Esophagus (tissue), 2 donors: ENCODE measurements at regions not wholly inside any gene's neighbourhood (a gene's known extent, or its start where the extent isn't known, plus 50 kb on each side); places are given as distances from the start of the nearest gene placed in this dataset.

ENCODE experiments used
- H3K27ac ChIP-seq, 2 donors: one replicate each; pipeline ENCODE4 v1.5.1; 2013; ENCODE audit warnings: low read depth in 2 of 2, mild to moderate bottlenecking in 2 of 2, inconsistent platforms in 1 of 2, low read length in 1 of 2, moderate library complexity in 1 of 2
- H3K27me3 ChIP-seq, 2 donors: one replicate each; pipeline ENCODE4 v1.6.1; 2013; ENCODE audit warnings: low read length in 2 of 2, control low read depth in 1 of 2, mild to moderate bottlenecking in 1 of 2; ENCODE audit not compliant: insufficient read depth in 2 of 2, control insufficient read depth in 1 of 2
- H3K36me3 ChIP-seq, 2 donors: one replicate each; pipeline ENCODE4 v1.6.1; 2013; ENCODE audit warnings: low read length in 1 of 2; ENCODE audit not compliant: control insufficient read depth in 2 of 2, insufficient read depth in 2 of 2
- H3K4me1 ChIP-seq, 2 donors: one replicate each; pipeline ENCODE4 v1.6.1; 2013; ENCODE audit warnings: low read length in 1 of 2; ENCODE audit not compliant: control insufficient read depth in 2 of 2, insufficient read depth in 2 of 2
- H3K4me3 ChIP-seq, 2 donors: one replicate each; pipeline ENCODE4 v1.5.1; 2013; ENCODE audit warnings: low read length in 2 of 2, mild to moderate bottlenecking in 2 of 2, low read depth in 1 of 2, moderate library complexity in 1 of 2
- H3K9me3 ChIP-seq, 2 donors: one replicate each; pipeline ENCODE4 v1.6.1; 2013; ENCODE audit warnings: mild to moderate bottlenecking in 2 of 2, low read depth in 1 of 2, low read length in 1 of 2, moderate library complexity in 1 of 2; ENCODE audit not compliant: control insufficient read depth in 2 of 2, insufficient read depth in 1 of 2
- WGBS, 2 donors: extraction: QIAGEN DNeasy Blood & Tissue Kit; methylation state at CpG; one replicate each; pipeline ENCODE4 v1.1.7; 2013; 5-methylcytosine and 5-hydroxymethylcytosine counted together
- donor health status: healthy with polysubstance abuse.
- donor health status: Bipolar disorder and iron deficiency.

DNA sequence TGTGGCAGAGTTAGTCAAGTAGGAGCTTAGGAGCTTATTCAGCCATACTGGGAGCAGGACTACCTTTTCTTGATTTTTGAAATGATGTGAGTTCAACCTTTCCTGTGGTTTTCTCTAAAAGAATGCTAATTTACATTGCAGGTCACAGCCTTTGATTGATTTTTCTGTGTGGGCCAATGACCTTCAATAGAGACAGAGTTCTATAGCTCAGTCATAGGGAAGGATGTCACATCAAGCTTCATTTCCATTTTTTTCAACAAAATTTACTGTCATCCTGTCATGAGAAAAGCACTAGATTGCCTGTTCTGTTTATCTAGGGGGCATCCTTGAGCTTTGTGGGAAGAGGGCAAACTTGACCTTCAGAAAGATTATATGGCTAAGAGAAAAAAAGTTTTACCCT, 448.7 kb downstream of the MID1IP1 start:
- Histone ChIP-seq H3K4me3 (no peak overlapping the region), H3K36me3 (no peaks in the 10 kb centered on the region), H3K27ac (no peak overlapping the region), H3K4me1 (no peaks in the 10 kb centered on the region), H3K9me3 (no peaks in the 10 kb centered on the region), H3K27me3 (no peaks in the 10 kb centered on the region)

DNA sequence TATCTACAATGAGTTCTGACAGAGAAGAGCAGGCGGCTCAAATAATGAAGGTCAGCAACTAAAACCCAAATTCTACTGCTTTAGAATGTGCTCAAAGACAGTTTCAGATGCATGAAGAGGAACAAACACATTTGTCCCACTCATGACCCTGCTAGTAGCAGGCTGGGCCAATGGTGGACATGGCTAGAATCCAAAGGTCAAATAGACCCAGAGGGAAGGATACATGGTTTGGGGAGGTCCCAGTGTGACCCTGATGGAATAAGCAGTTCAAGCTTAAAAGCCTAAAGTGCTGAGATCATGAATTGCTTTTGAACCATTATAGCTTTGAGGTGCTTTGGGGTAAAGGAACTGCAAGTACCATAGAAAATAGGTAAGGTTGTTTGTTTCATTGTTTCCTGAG, 450.7 kb downstream of the MID1IP1 start:
- Histone ChIP-seq H3K27me3 (no peaks in the 10 kb centered on the region), H3K4me1 (no peaks in the 10 kb centered on the region)
- 76 to 94% methylated on average over 1 of the region's 1 CpG for WGBS, 2 donors

DNA sequence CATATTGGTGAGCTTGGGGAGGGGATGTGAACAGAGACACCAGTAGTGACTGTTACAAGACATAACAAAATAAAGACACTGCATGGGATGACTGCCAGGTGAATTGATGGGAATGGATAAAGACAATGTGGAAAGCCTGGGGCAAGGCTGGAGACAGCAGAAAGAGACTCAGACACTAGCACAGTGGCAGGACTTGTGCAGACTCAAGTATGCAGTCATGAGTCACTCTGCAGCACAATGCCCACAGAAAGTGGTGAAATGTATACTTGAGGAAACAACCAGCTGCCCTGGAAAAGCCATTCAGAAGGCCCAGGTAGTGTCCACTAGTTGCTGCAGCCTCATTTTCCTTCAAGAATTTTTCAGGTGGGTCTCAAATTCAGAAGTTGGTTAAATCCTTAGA, 452.3 kb downstream of the MID1IP1 start:
- Histone ChIP-seq H3K4me3 (no peak overlapping the region), H3K9me3 (no peaks in the 10 kb centered on the region), H3K4me1 (no peaks in the 10 kb centered on the region), H3K36me3 (no peaks in the 10 kb centered on the region), H3K27me3 (no peaks in the 10 kb centered on the region), H3K27ac (no peak overlapping the region)

More for the DNA sequence above, 450.7 kb downstream of the MID1IP1 start:
- Histone ChIP-seq H3K36me3 (no peaks in the 10 kb centered on the region), H3K27ac (no peak overlapping the region), H3K4me3 (no peak overlapping the region), H3K9me3 (no peaks in the 10 kb centered on the region)

DNA sequence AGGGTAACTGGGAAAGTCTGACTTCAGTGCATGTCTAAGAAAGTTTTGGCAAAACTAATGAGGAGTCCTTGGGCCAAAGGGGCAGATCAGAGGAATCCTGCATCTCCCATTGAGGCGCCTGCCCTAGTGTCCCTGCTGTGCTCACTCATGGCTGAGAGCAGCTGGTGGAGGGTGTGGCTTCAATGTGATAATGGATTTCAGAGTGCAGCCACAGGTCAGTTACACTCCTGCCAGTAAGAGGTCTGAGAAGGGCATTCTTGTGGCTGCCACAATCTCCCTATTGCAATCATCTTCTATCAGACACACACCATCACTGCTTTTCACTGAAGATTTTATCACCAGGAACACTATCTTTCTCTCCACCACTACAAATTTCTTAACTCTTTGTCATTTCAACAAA, 457.1 kb downstream of the MID1IP1 start:
- no peaks in the 10 kb centered on the region for H3K36me3 ChIP-seq
- no peaks in the 10 kb centered on the region for H3K27me3 ChIP-seq
- H3K9me3 ChIP-seq, result no peaks in the 10 kb centered on the region
- 82 to 93% methylated on average over 1 of the region's 1 CpG for WGBS, 2 donors
- no peak overlapping the region for H3K4me3 ChIP-seq
- H3K4me1 ChIP-seq, result no peaks in the 10 kb centered on the region
- no peak overlapping the region for H3K27ac ChIP-seq

DNA sequence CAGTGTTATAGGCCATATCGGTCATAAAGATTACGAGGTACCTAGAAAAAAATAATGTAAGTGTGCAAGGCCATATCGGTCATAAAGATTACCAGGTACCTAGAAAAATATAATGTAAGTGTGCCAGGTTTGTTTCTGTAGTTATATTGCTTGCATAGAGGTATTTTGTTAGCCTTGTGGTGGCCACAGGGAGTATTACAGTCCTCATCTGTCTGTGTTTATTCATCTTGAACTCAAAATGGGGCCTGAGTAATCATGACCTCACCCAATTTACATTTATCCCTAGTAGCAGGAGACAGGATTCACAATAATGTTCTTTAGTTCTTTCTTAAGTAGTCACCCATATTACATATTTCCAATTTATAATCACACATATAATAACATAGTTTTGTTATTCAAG, 459.7 kb downstream of the MID1IP1 start:
- Histone ChIP-seq H3K27ac (no peak overlapping the region), H3K4me1 (no peaks in the 10 kb centered on the region), H3K27me3 (no peaks in the 10 kb centered on the region), H3K9me3 (no peaks in the 10 kb centered on the region), H3K36me3 (no peaks in the 10 kb centered on the region), H3K4me3 (no peak overlapping the region)
- WGBS, 2 donors, result 80 to 95% methylated on average over 3 of the region's 3 CpGs

DNA sequence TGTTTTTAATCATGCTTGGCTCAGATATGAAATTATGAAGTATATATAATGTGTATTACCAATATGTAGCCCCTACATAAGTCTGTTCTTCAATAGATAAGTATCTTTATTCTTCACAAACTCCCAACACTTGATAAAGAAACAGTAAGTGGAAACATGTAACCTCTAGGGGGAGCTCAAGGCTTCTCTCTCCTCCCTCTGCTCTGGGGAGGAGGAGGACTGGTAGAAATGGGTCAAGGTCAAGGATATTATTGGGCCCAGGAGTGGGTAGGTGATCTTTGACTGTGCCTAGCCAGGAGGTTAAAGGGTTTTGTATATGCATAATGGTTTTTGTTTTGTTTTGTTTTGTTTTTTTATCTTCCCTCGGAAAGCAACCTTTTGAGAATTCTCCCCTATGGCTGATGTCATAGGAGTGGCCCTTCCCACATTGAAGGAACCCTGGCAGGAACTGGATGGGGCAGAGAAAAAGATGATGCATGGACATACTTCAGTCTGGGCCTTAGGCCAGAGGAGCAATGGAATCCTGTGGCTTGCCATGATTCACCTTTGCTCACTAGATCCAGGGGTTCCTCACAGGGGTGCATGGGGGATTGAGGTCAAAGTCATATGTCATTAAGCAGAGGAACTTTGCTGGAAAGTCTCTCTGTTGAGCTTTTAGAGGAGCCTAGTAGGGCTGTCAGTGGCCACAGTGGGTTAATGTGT, 460.3 kb downstream of the MID1IP1 start:
- Histone ChIP-seq H3K27me3 (no peaks in the 10 kb centered on the region), H3K4me3 (no peak overlapping the region), H3K27ac (no peak overlapping the region), H3K36me3 (no peaks in the 10 kb centered on the region), H3K9me3 (no peaks in the 10 kb centered on the region), H3K4me1 (no peaks in the 10 kb centered on the region)
- WGBS, 2 donors, result 44 to 58% methylated on average over 1 of the region's 1 CpG

DNA sequence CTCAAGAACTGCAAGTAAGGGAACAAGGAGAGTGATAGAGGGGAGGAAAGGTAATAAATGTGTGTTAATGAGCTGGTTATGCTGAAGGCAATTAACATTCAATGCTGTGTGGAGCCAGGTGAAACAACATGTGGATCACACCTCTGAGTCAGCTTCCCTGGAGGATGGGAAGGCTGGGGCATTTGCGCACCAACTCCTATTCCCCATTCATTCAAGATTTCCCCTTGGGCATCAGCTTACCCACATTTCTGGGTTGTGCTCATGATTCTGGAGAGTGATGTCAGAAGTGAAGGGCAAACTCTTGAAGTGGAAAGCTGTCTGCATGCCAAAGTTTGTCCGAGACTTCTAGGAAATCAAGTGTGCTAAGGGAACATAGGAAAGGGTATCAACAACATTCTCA, 461.4 kb downstream of the MID1IP1 start:
- 42 to 80% methylated on average over 2 of the region's 2 CpGs for WGBS, 2 donors
- no peak overlapping the region for H3K27ac ChIP-seq
- H3K9me3 ChIP-seq, result no peaks in the 10 kb centered on the region
- H3K4me3 ChIP-seq, result no peak overlapping the region
- peaks cover 0 to 2% of the 10 kb centered on the region in 2 donors for H3K27me3 ChIP-seq
- no peaks in the 10 kb centered on the region for H3K36me3 ChIP-seq
- H3K4me1 ChIP-seq, result no peaks in the 10 kb centered on the region

DNA sequence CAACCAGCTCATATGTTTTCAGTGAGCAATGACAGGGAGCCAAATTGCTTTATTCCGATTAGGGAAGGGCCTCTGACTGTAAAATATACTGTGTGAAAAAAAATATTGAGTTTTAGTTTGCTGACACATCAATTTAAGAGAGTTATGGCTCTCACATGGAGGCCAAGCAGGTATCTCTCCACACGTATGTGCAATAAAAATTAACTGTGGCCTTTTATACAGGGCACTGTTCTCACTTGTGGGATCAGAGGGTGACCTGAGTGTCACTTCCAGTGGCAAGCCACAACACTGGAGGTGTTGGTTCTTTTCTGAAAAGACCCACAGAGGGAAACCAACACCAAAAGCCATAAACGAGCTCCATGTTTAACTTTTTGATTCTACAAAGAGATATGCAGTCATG, 462.8 kb downstream of the MID1IP1 start:
- no peak overlapping the region for H3K27ac ChIP-seq
- H3K4me1 ChIP-seq, result no peaks in the 10 kb centered on the region
- H3K4me3 ChIP-seq, result no peak overlapping the region
- H3K36me3 ChIP-seq, result no peaks in the 10 kb centered on the region
- WGBS, 2 donors, result 44 to 82% methylated on average over 3 of the region's 3 CpGs
- H3K27me3 ChIP-seq, result peaks cover 0 to 4% of the 10 kb centered on the region in 2 donors
- no peaks in the 10 kb centered on the region for H3K9me3 ChIP-seq

DNA sequence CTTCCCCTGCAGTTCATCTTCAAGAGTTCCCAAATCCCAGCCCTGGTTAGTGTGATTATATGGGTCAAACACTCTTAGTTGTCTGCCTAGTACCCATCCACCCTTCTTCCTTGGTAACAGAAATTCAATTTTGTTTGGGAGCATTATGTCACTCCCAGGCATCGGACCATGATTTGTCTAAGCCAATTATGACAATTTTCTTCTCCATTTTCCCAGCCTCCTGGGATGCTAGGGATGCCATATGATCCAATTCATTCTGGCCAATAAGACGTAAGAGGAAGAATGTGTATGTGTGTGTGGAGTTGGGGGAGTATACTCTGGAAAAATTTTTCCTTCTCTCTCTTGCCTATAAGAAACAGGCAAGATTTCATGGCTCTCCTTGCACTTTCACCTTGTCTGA, 465.9 kb downstream of the MID1IP1 start:
- no peaks in the 10 kb centered on the region for H3K4me1 ChIP-seq
- H3K27me3 ChIP-seq, result peaks cover 0 to 4% of the 10 kb centered on the region in 2 donors
- H3K4me3 ChIP-seq, result no peak overlapping the region
- no peaks in the 10 kb centered on the region for H3K9me3 ChIP-seq
- WGBS, 2 donors, result 78 to 86% methylated on average over 2 of the region's 2 CpGs
- no peaks in the 10 kb centered on the region for H3K36me3 ChIP-seq
- no peak overlapping the region for H3K27ac ChIP-seq

DNA sequence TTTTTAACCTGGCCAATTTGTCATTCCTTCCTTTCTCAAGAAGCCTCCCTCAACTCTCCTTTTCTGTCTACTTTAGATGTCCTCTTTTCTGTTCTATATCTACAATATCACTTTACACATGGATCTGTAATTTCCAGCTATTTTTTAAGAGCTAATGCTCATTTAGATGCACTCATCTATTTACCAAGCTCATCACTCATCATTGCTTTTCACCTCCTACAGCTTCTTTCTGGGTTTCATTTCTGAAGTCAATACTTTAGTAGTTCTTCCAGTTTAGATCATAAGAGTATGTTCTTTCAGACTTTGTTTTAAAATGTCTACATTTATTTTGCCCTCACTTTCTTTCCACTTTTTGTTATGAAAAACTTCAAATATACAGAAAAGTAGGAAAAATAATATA, 466.9 kb downstream of the MID1IP1 start:
- Histone ChIP-seq H3K36me3 (no peaks in the 10 kb centered on the region), H3K4me3 (no peak overlapping the region), H3K27ac (no peak overlapping the region), H3K9me3 (no peaks in the 10 kb centered on the region), H3K27me3 (peaks cover 0 to 4% of the 10 kb centered on the region in 2 donors), H3K4me1 (no peaks in the 10 kb centered on the region)
